AG09309 (cell line): ENCODE measurements at regions not wholly inside any gene's neighbourhood (a gene's known extent, or its start where the extent isn't known, plus 50 kb on each side); places are given as distances from the start of the nearest gene placed in this dataset.

Experiments used
- DNase-seq: peaks from one replicate; pipeline ENCODE4 v3.0.0-alpha.2; 2010; ENCODE audit warnings: low read depth
- H3K4me3 ChIP-seq: 2 replicates; pipeline ENCODE4 v1.5.1; 2011; ENCODE audit warnings: mild to moderate bottlenecking, low read depth, low read length, moderate library complexity; ENCODE audit not compliant: control insufficient read depth
- CTCF ChIP-seq: IDR thresholded peaks from 2 replicates; pipeline ENCODE4 v1.5.1; 2011; ENCODE audit warnings: mild to moderate bottlenecking, low read depth, low read length, inconsistent platforms; ENCODE audit not compliant: insufficient read depth, control insufficient read depth; ENCODE audit errors: missing control alignments

DNA sequence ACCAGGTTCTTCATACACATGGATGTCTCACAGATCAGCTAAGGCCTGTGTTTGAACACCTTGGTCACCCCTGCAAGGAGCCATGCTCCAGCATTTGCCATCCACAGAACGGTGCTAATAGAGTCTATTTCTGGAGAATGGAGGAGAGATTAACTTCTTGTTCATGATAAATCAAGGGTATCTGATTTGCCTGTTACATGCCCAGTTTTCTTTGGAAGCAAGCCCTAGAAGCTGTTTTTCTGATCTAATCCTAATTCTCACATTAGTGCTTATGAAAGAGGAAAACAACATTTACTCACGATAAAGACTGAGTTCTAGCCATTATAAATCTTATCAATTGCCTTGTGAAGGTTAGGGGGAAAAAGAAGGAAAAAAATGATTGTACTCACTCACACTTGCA, 119.6 kb upstream of the DTNA start:
- no peak for TF ChIP-seq CTCF
- DNase-seq, result no peak
- no peak overlapping the region for H3K4me3 ChIP-seq

- H3K4me3 ChIP-seq, result no peak overlapping the region
- no peak for TF ChIP-seq CTCF
- DNase-seq, result no peak
Measured at GRCh38 chr18:34591920-34592444, 118.1 kb upstream of the DTNA start.

GRCh38 chr18:34592481-34592880, 117.6 kb upstream of the DTNA start:
- TF ChIP-seq CTCF, result no peak
- DNase-seq, result no peak
- H3K4me3 ChIP-seq, result no peak overlapping the region

DNA sequence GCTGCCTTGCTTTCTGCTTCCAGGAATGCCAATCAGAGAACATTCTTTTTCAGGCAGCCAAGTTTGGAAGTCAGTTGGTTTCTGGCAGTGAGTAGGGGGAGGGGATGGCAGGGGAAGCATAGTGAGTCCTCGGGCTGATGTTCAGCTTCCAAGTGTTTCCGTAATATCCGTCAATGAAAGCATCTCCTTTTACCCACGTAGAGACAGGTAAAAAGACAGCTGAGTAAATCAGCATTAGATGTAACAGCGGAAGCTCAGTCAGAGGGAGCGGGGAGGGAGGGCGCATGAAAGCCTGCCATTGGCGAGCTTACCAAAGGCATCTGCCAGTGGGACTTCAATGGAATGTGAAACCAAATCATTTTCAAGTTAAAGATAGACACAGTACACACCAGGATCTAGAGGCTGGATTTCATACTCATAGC, 117.1 kb upstream of the DTNA start:
- no peak for TF ChIP-seq CTCF
- DNase-seq, result no peak
- H3K4me3 ChIP-seq, result peak overlapping the region; percentile 4; the same call in 1 of the 2 replicates

- no peak overlapping the region for H3K4me3 ChIP-seq
- no peak for DNase-seq
- no peak for TF ChIP-seq CTCF
Measured at GRCh38 chr18:34594266-34594665, 115.8 kb upstream of the DTNA start.

- peak; percentile 30 for TF ChIP-seq CTCF
- H3K4me3 ChIP-seq, result no peak overlapping the region
- no peak for DNase-seq
Measured at GRCh38 chr18:34595690-34596089, 114.4 kb upstream of the DTNA start.
